GM18861 (cell line): ENCODE measurements at regions not wholly inside any gene's neighbourhood (a gene's known extent, or its start where the extent isn't known, plus 50 kb on each side); places are given as distances from the start of the nearest gene placed in this dataset.
"Not testable (repeated sequence)": the region's sequence is repeated elsewhere in the genome, so short reads cannot be mapped to it uniquely, and the experiment has no call there.

ENCODE experiments used
- ATAC-seq: cut with Tn5 transposase; IDR thresholded peaks from one replicate; pipeline ENCODE4 v1.9.1; 2021; ENCODE audit not compliant: unreplicated experiment

DNA sequence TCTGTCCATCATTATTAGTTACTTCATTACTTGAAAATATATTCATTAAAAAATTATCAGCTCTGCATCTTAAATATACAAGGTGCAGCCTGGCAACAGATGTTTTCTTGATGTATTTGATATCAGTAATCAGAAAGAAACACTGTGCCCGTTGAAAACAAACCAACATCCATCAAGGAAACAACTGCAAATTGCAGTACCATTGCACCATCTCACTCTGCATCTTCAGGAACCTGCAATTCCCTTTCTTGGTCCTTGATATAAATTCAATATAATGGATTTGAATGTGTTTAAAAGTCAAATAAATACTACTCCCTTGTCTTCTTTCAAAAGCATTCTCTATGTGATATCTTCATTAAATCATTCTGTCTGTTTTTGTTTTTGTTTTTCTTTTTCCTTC lies 1131.2 kb downstream of the FAM181B start:
- ATAC-seq = no peak

DNA sequence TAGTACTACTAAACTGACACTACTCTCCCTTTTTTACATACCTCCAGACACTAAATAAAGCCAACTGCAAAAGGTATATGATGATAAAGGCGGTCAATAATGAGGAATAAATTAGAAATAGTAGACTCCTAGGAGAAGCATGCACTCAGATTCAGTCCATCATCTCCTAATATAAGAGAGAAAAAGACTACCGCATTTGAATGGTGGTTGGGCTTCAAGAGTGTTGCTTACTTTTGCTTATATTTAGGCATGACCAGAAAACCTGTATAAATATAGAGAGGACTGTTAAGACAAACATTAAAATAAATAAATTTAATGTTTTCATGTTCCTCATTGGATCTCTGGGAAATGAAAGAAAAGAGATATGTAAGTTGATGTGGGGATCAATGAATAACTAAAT lies 1137.0 kb downstream of the FAM181B start:
- ATAC-seq = no peak

DNA sequence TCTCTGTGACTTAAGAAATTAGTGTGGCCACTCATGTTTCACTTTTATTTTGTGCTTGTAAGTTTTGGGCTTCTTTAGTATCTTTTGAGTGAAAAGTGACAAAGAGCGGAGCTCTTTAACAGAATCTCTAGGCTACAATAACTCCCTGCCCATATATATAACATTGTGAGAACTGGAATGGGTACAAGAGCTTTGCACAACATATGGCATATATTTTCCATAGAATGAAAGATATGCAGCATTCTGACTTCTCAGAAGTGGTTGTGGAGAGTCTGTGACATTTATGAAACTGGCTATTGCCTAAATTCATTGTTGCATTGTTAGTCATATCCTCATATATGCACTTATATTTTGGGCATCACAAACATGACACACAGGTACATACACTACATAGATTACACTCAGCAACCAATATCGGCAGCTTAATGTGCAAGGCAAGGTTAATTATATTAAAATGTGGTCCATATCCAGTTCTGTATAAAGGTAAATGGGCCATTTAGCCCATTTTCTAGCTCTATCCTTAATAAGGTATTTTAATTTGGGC lies 1148.2 kb downstream of the FAM181B start:
- no peak for ATAC-seq

GRCh38 chr11:81579339-81579738 lies 1154.3 kb downstream of the FAM181B start:
- ATAC-seq = no peak

DNA sequence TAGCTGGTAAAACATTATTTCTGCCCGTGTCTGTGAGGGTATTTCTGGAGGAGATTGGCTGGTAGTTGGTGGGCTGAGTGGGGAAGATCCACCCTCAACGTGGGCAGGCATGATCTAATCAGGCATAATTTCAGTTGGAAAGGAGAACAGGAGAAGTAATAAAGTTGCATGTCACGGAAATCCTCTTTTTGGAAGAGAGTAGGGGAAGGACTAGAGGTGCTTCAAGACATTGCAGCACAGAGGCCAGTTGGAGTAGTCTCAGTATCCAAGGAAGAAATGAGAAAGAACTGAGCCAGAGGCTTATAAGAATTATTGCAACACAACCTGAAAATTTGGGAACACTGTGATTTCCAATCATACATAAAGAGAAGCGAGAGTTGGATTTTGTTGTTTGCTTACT lies 1155.1 kb downstream of the FAM181B start:
- no peak for ATAC-seq

GRCh38 chr11:81574301-81574700 lies 1159.4 kb downstream of the FAM181B start:
- no peak for ATAC-seq

DNA sequence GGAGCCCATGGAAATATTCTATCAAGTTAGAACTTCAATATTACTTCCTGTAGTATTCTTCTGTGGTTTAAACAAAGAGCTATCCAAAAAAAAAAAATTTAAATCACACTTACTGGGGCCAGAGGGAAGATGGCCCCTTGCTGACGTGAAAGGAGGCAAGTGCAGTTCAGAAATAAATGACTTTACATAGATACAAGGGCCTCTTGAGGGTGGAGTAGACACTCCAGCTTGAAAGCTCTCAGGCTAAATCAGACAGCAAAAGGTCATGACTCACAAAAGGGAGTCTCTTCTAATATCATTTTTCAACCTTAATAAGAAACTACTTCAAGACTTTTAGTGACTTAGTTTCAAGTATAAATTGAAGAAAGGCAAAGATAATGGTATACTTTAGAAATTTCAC lies 1160.3 kb downstream of the FAM181B start:
- no peak for ATAC-seq

GRCh38 chr11:81570669-81571068 lies 1163.0 kb downstream of the FAM181B start:
- no peak for ATAC-seq

- ATAC-seq = no peak
Observed at GRCh38 chr11:81569999-81570398, 1163.7 kb downstream of the FAM181B start.

- no peak for ATAC-seq
Observed at GRCh38 chr11:81568918-81569317, 1164.7 kb downstream of the FAM181B start.

- ATAC-seq = no peak
Observed at GRCh38 chr11:81548123-81548522, 1185.5 kb downstream of the FAM181B start.

DNA sequence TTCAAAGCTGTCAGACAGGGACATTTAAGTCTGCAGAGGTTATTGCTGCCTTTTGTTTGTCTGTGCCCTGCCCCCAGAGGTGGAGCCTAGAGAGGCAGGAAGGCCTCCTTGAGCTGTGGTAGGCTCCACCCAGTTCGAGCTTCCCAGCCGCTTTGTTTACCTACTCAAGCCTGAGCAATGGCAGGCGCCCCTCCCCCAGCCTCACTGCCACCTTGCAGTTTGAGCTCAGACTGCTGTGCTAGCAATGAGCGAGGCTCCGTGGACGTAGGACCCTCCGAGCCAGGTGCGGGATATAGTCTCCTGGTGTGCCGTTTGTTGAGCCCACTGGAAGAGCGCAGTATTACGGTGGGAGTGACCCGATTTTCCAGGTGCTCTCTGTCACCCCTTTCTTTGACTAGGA lies 1193.9 kb downstream of the FAM181B start:
- ATAC-seq = not testable (repeated sequence)

- ATAC-seq = no peak
Observed at GRCh38 chr11:81515566-81515965, 1218.1 kb downstream of the FAM181B start.

DNA sequence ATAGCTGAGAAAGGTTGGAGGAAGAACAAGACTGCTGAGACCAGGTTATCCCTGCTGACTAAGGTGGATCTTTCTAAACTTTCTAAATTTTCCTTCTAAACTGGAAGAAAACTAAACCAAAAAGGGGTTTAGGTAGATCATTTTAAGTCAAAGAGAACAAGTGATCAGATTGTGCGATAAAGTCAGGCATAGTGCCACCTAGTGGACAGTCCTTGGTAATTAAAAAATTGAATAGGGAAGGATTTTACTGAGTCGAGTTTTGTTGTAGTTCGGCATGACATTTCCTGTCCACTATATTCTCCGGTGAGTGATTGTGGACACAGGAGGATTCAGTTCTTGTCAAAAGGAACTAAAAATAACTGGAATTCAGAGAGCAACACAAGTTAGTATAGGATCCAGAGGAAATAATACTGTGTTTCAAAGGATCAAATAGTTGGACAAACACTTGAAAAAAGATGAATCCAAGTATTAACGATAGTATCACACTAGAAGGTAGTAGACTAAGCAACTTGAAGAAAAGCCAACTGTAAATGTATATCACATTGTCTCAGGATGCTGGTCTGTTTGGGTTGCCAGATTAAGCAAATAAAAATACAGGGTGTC lies 1236.4 kb downstream of the FAM181B start:
- peak; percentile 85 for ATAC-seq

GRCh38 chr11:81496601-81497000 lies 1237.1 kb downstream of the FAM181B start:
- no peak for ATAC-seq

- no peak for ATAC-seq
Observed at GRCh38 chr11:81495699-81496292, 1237.9 kb downstream of the FAM181B start.

DNA sequence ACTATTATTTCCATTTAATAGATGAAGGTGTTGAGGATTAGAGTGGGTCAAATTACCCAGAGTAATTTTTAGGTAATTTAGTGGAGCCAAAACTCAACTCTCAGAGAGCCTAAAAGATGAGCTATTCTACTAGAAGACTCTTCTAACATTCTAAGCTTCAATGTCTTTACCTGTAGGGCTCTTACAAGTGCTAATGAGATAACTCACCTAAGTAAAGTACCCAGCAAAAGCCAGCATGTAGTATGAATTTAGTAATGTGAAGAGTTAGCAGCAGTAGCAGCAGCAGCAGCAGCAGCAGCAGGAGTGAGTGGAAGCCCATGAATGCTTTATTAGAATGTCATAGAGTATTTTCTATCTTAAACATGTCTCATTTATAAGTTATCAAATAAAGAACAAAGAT lies 1239.2 kb downstream of the FAM181B start:
- ATAC-seq = no peak

- no peak for ATAC-seq
Observed at GRCh38 chr11:81492923-81493445, 1240.7 kb downstream of the FAM181B start.

DNA sequence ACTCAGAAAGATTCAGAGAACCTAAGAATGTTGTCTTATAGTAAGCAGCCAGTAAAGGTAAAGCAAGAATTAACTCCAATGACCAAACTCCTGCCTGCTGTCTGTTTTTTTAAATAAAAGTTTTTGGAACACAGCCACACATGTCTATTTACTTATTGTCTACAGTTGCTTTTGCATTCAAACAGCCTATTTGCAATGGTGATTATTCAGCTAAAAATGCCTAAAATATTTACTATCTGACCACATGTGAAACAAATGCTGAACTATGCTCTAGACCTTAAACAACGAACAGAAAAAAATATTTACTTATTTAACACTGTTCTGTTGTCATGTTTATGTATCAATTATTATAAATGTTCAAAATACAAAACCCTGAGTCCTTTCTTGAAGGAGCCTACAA lies 1246.6 kb downstream of the FAM181B start:
- ATAC-seq = no peak

DNA sequence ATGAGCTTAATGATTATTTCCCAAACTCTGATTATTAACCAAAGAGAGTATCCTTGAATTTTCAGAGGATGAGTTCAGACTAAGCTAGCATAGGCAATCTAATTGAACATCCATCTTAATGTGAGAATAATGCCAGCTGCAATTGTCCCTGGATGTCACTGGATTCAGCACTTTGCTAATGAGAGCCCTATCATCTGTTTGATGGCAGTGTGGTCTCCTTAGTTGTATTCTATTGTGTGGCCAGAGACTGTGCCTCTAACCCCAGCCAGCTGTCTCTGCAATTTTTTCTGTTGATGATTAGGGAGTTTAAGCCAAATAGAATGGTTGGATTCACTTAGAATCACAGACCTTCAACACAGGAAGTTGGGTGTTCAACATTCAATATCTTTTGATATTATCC lies 1249.5 kb downstream of the FAM181B start:
- ATAC-seq = no peak

DNA sequence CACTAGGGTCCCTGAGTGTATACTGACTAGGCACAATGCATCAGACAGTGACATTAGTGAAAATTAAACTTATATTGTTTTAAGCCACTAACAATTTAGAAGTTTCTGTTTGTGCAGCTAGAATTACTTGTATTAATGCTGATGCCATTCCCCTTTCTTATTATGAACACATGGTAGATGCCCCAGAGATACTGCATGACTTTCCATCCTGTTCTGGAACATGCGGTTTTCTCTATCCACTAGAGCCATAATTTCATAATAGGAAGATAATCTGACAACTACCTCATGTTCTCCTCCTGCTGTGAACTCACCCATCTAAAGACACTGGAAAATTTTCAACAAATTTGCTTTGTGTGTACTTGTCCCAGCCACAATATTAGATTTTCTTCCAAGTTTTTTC lies 1256.4 kb downstream of the FAM181B start:
- no peak for ATAC-seq

DNA sequence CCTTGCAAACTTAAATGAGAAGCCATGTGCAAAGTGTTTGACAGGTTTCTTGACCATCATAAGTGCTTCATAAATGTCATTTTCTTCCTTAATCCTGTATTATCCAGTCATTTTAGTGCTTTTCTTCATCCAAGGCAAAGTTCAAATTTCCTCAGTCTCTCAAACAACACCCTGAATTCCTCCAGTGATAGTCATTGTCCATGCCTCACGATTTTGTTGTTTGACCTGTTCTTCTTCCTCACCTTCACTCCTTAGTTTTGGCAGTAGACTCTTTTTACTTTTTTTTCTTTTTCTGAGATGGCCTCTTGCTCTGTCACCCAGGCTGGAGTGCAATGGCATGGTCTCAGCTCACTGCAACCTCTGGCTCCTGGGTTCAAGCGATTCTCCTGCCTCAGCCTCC lies 1257.3 kb downstream of the FAM181B start:
- ATAC-seq = no peak

- ATAC-seq = no peak
Observed at GRCh38 chr11:81472646-81473045, 1261.0 kb downstream of the FAM181B start.
